ENCODE measurements at regions not wholly inside any gene's neighbourhood (a gene's known extent, or its start where the extent isn't known, plus 50 kb on each side); places are given as distances from the start of the nearest gene placed in this dataset.

DNA sequence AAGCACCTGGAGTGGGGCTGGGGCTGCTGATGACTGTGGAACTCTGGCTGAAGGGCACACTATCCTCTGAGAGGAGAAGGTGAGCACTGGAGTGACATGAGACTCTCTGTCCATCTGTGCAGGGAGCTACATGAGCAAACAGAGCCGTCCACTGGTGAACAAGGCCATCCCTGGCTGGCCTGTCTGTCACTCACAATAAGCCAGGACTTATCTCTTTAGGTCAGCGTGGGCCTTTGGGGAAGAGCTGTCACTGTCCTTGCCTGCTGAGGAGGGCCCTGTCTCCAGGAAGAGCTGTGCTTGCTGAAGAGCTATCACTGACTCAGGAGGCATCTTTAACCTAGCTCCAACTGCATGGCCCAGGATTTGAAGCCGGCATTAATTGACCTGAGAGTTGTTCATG is 82.1 kb downstream of the FOXD2 start:
- TF ChIP-seq, protein P1, sequence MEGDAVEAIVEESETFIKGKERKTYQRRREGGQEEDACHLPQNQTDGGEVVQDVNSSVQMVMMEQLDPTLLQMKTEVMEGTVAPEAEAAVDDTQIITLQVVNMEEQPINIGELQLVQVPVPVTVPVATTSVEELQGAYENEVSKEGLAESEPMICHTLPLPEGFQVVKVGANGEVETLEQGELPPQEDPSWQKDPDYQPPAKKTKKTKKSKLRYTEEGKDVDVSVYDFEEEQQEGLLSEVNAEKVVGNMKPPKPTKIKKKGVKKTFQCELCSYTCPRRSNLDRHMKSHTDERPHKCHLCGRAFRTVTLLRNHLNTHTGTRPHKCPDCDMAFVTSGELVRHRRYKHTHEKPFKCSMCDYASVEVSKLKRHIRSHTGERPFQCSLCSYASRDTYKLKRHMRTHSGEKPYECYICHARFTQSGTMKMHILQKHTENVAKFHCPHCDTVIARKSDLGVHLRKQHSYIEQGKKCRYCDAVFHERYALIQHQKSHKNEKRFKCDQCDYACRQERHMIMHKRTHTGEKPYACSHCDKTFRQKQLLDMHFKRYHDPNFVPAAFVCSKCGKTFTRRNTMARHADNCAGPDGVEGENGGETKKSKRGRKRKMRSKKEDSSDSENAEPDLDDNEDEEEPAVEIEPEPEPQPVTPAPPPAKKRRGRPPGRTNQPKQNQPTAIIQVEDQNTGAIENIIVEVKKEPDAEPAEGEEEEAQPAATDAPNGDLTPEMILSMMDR (conservative IDR thresholded peaks at IDR 0.05; ENCODE audit: low read depth, low read length): no peak
- TF ChIP-seq EZH2phosphoT487 (IDR thresholded peaks at IDR 0.05; ENCODE audit: borderline replicate concordance, low read length): no peak
